ENCODE measurements at regions not wholly inside any gene's neighbourhood (a gene's known extent, or its start where the extent isn't known, plus 50 kb on each side); places are given as distances from the start of the nearest gene placed in this dataset.
"Not testable (repeated sequence)": the region's sequence is repeated elsewhere in the genome, so short reads cannot be mapped to it uniquely, and the experiment has no call there.

DNA sequence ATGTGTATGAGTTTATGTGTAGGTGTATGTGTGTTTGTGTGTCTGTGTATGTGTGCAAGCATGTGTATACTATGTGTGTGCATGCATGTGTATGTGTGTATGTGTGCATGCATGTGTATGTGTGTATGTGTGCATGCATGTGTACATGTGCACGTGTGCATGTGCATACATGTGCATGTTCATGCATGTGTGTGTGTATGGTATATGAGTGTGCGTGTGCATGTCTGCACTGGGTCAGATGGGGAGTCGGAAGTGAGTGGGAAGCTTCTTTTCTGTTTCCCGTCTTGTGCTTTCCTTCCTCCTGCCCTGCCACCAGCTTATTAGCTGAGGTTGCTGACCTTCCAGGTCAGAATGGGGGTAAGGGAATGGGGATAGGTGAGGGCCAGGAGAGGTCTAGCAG, 174.7 kb downstream of the MAP2K4 start:
- peak; percentile 36 for FAIRE-seq
- TF ChIP-seq, protein P1, sequence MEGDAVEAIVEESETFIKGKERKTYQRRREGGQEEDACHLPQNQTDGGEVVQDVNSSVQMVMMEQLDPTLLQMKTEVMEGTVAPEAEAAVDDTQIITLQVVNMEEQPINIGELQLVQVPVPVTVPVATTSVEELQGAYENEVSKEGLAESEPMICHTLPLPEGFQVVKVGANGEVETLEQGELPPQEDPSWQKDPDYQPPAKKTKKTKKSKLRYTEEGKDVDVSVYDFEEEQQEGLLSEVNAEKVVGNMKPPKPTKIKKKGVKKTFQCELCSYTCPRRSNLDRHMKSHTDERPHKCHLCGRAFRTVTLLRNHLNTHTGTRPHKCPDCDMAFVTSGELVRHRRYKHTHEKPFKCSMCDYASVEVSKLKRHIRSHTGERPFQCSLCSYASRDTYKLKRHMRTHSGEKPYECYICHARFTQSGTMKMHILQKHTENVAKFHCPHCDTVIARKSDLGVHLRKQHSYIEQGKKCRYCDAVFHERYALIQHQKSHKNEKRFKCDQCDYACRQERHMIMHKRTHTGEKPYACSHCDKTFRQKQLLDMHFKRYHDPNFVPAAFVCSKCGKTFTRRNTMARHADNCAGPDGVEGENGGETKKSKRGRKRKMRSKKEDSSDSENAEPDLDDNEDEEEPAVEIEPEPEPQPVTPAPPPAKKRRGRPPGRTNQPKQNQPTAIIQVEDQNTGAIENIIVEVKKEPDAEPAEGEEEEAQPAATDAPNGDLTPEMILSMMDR (IDR thresholded peaks at IDR 0.05; ENCODE audit: insufficient read depth, low read length, severe bottlenecking), result no peak
- H3K27me3 ChIP-seq (ENCODE audit: control insufficient read depth, insufficient read depth, low read length), result no peaks in the 10 kb centered on the region
- no peak overlapping the region for H3K4me3 ChIP-seq (ENCODE audit: low read depth, low read length)
- no peak for DNase-seq (ENCODE audit: low read depth)
- no peaks in the 10 kb centered on the region for H3K36me3 ChIP-seq (ENCODE audit: control insufficient read depth, insufficient read depth, low read length)

DNA sequence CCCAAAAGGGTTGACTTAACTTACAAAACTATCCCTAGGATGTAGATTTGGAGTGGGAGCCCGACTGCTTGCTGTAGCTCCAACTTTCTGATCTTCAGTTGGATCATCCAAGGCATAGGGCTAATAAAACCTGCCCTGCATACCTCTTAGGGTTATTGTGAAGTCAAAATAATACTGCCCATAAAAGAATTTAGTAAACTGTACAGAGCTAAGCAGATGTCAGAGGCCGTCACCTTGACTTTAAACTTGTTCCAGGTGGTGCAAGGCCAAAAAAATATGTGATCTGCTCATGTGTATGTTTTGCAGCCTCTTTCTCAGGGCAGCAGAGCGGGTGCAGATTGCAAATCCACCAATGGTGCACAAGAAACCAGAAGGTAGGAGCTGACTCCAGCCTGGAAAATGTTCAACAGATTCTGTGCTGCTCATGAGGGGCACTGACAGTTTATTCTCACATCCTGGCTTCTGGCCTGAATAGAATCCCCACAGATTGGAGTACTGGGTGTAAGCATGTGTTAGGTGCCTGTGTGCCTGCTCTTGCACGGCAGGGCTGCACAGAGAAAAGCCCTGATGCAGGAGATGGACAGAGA, 180.7 kb downstream of the MAP2K4 start:
- FAIRE-seq, result no peak
- TF ChIP-seq, protein P1 (IDR thresholded peaks at IDR 0.05; ENCODE audit: insufficient read depth, low read length, severe bottlenecking), result no peak

DNA sequence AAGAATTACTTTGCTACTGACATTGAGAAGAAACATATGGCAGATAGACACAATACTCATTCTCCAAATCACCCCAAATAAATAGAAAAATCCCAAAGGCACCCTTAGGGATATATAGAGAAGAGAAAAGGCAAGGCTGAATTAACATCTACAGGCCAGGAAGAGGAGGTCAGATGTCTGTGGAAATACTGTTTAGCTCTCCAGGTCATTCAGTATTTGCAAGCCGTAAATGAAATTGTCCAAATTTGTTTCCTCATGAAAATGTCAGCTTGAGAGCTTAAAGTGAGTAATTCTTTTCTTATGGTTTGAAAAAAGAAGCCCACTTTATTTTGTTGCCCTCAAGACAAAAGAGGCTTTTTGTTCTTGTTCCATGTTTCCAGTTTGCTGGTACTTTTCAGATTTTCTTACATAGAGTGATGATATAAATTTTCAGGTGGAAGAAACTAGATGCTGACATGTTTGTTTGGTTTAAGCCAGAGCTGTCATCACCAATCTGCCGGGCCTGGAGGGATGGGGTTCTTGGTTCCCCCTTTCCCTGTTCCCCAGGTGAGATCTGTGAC, 189.0 kb downstream of the MAP2K4 start:
- DNase-seq (ENCODE audit: low read depth), result no peak
- H3K27me3 ChIP-seq (ENCODE audit: control insufficient read depth, insufficient read depth, low read length), result no peaks in the 10 kb centered on the region
- no peak overlapping the region for H3K4me3 ChIP-seq (ENCODE audit: low read depth, low read length)
- FAIRE-seq, result no peak
- H3K36me3 ChIP-seq (ENCODE audit: control insufficient read depth, insufficient read depth, low read length), result no peaks in the 10 kb centered on the region
- TF ChIP-seq, protein P1 (IDR thresholded peaks at IDR 0.05; ENCODE audit: insufficient read depth, low read length, severe bottlenecking), result no peak

More for the DNA sequence above, 180.7 kb downstream of the MAP2K4 start:
- no peak for DNase-seq (ENCODE audit: low read depth)
- Histone ChIP-seq H3K27me3 (ENCODE audit: control insufficient read depth, insufficient read depth, low read length) (no peaks in the 10 kb centered on the region), H3K4me3 (ENCODE audit: low read depth, low read length) (no peak overlapping the region), H3K36me3 (ENCODE audit: control insufficient read depth, insufficient read depth, low read length) (no peaks in the 10 kb centered on the region)

DNA sequence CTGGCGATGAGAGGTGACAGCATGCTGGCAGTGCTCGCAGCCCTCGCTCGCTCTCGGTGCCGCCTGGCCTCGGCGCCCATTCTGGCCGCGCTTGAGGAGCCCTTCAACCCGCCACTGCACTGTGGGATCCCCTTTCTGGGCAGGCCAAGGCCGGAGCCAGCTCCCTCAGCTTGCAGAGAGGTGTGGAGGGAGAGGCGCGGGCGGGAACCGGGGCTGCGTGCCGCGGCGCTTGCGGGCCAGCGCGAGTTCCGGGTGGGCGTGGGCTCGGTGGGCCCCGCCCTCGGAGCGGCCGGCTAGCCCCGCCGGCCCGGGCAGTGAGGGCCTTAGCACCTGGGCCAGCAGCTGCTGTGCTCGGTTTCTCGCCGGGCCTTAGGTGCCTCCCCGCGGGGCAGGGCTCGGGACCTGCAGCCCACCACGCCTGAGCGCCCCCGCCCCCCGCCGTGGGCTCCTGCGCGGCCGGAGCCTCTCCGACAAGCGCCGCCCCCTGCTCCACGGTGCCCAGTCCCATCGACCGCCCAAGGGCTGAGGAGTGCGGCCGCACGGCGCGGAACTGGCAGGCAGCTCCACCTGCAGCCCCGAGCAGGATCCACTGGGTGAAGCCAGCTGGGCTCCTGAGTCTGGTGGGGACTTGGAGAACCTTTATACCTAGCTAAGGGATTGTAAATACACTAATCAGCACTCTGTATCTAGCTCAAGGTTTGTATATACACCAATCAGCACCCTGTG, 200.2 kb downstream of the MAP2K4 start:
- H3K4me3 ChIP-seq (ENCODE audit: low read depth, low read length); H3K36me3 ChIP-seq (ENCODE audit: control insufficient read depth, insufficient read depth, low read length); DNase-seq (ENCODE audit: low read depth); H3K27me3 ChIP-seq (ENCODE audit: control insufficient read depth, insufficient read depth, low read length); FAIRE-seq: not testable (repeated sequence)

DNA sequence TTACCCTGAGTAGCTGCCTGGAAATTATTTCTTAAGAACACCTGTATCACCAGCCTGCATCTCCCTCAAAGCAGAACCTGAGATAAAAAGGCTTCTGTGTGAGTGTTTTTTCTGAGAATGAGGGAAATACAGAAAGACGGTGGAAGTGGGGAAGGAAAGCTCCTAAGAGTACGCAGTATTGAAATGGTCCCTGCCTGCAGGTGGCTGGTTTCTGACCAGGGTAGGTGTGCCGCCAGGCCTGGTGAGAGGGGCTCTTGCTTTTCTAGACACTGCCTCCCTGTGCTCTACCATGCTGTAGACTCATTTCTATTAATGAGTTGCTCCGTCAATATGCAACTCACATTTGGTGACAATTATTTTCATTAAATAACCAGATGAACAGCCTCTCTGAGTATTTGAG, 201.7 kb downstream of the MAP2K4 start:
- TF ChIP-seq, protein P1 (IDR thresholded peaks at IDR 0.05; ENCODE audit: insufficient read depth, low read length, severe bottlenecking), result no peak
- no peak for DNase-seq (ENCODE audit: low read depth)
- Histone ChIP-seq H3K36me3 (ENCODE audit: control insufficient read depth, insufficient read depth, low read length) (no peaks in the 10 kb centered on the region), H3K4me3 (ENCODE audit: low read depth, low read length) (no peak overlapping the region), H3K27me3 (ENCODE audit: control insufficient read depth, insufficient read depth, low read length) (no peaks in the 10 kb centered on the region)
- no peak for FAIRE-seq

DNA sequence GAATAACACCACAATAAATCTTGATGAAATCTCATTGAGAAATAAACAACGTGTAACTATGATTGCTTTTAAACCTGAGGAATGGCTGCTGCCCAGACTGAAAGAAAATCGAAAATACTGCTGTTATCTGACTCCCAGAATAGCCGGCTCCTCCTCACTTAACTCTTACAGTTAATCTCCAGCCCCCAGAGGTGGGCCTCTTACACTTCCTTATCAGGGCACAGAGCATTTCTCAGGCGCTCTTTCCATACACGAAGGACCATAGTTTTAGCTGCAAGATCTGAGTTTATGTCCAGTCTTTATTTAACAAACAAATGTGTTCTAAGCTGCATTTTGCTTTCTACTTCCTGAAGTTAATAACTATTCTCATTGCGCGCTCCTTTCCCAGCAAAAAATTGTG, 206.9 kb downstream of the MAP2K4 start:
- no peaks in the 10 kb centered on the region for H3K27me3 ChIP-seq (ENCODE audit: control insufficient read depth, insufficient read depth, low read length)
- TF ChIP-seq, protein P1 (IDR thresholded peaks at IDR 0.05; ENCODE audit: insufficient read depth, low read length, severe bottlenecking), result no peak
- no peak for FAIRE-seq
- DNase-seq (ENCODE audit: low read depth), result no peak
- H3K36me3 ChIP-seq (ENCODE audit: control insufficient read depth, insufficient read depth, low read length), result no peaks in the 10 kb centered on the region
- no peak overlapping the region for H3K4me3 ChIP-seq (ENCODE audit: low read depth, low read length)
